Astrocyte of the spinal cord (primary cell): ENCODE measurements at regions not wholly inside any gene's neighbourhood (a gene's known extent, or its start where the extent isn't known, plus 50 kb on each side); places are given as distances from the start of the nearest gene placed in this dataset.
A peak's percentile ranks its signal among the peaks of the same experiment; 100 is the strongest.
"Not testable (repeated sequence)": the region's sequence is repeated elsewhere in the genome, so short reads cannot be mapped to it uniquely, and the experiment has no call there.

ENCODE experiments used
- DNase-seq: peaks from one replicate; pipeline ENCODE4 v3.0.0; 2011; ENCODE audit warnings: low read depth, low spot score
- H3K4me3 ChIP-seq: 2 replicates; pipeline ENCODE4 v1.5.1; 2011; ENCODE audit warnings: low read depth, mild to moderate bottlenecking, low read length, moderate library complexity
- CTCF ChIP-seq: IDR thresholded peaks from 2 replicates; pipeline ENCODE4 v1.5.1; 2012; ENCODE audit warnings: low read depth, mild to moderate bottlenecking, low read length, inconsistent platforms
- in situ Hi-C: cut with HindIII; loops from 2 replicates; pipeline ENCODE4 v1.10.0; 2017; ENCODE audit warnings: low sequenced_read_pairs

- no peak for DNase-seq
- in situ Hi-C loops: no loop called here
- no peak for TF ChIP-seq CTCF
- H3K4me3 ChIP-seq: no peak overlapping the region
Observed at GRCh38 chr4:85114526-85114925, 148.0 kb upstream of the WDFY3 start.

- TF ChIP-seq CTCF: no peak
- in situ Hi-C loops: no loop called here
- DNase-seq: no peak
- no peak overlapping the region for H3K4me3 ChIP-seq
Observed at GRCh38 chr4:85116008-85116407, 149.5 kb upstream of the WDFY3 start.

- H3K4me3 ChIP-seq: no peak overlapping the region
- no peak for DNase-seq
- no peak for TF ChIP-seq CTCF
- in situ Hi-C loops: no loop called here
Observed at GRCh38 chr4:85125688-85126087, 159.2 kb upstream of the WDFY3 start.

GRCh38 chr4:85126991-85127591 is 160.6 kb upstream of the WDFY3 start:
- TF ChIP-seq CTCF: no peak
- no peak for DNase-seq
- H3K4me3 ChIP-seq: no peak overlapping the region
- in situ Hi-C loops: no loop called here

GRCh38 chr4:85127653-85128052 is 161.2 kb upstream of the WDFY3 start:
- no peak overlapping the region for H3K4me3 ChIP-seq
- in situ Hi-C loops: no loop called here
- DNase-seq: peak; percentile 22
- peak; percentile 81 for TF ChIP-seq CTCF

GRCh38 chr4:85128246-85129204 is 162.0 kb upstream of the WDFY3 start:
- no peak overlapping the region for H3K4me3 ChIP-seq
- in situ Hi-C loops: no loop called here
- no peak for DNase-seq
- no peak for TF ChIP-seq CTCF

GRCh38 chr4:85129354-85130125 is 163.1 kb upstream of the WDFY3 start:
- in situ Hi-C loops, DNase-seq, H3K4me3 ChIP-seq: not testable (repeated sequence)
